Posterior vena cava (tissue), 2 donors: ENCODE measurements at regions not wholly inside any gene's neighbourhood (a gene's known extent, or its start where the extent isn't known, plus 50 kb on each side); places are given as distances from the start of the nearest gene placed in this dataset.

Experiments used
- DNase-seq: peaks from one replicate; pipeline ENCODE4 v3.0.0-alpha.2; 2020; ENCODE audit warnings: low spot score
- intact Hi-C, 2 donors: fragments of 100-400 bp; cut with DNase I; formaldehyde crosslinking; loops; one replicate each; pipeline versions ENCODE4 v1.14.1 to v1.14.2; 2022 to 2023
- donor health status: DM: yes; HTN: yes; CAD: no.
- donor health status: DM: yes; HTN: yes; CAD: no.

DNA sequence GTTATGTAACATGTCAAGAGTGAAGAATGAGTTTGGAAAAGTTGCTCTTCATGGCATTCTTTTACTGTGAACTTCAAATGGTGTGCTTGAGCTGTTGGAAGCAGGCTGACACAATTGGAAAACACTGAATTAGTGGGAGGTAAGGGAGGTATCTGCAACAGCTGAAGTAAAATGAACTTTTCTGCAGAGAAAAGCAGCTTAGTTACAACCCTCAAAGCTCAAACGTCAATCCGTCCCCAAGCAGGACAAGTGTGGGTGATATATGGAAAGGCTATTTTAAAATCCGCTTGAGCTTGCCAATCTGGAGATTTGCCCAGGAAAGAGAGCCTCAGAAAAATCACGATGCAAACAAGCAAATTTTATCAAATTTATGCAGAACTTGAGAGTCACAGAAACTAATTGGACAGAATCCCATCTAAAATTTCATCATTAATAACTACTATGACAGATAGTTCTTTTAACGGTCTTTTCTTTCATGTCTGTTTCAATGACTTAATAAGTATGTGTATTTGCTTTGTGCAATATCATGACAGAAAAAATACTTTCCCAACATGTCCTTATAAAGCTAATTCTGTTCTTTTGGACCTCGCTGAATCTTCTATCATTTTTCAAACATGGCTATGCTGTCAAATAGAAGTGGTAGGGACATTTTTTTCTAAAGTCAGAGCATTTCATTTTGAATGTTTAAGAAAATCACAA, 266.6 kb upstream of the SLITRK3 start:
- intact Hi-C loops, result no loop called here
- DNase-seq, result no peak

DNA sequence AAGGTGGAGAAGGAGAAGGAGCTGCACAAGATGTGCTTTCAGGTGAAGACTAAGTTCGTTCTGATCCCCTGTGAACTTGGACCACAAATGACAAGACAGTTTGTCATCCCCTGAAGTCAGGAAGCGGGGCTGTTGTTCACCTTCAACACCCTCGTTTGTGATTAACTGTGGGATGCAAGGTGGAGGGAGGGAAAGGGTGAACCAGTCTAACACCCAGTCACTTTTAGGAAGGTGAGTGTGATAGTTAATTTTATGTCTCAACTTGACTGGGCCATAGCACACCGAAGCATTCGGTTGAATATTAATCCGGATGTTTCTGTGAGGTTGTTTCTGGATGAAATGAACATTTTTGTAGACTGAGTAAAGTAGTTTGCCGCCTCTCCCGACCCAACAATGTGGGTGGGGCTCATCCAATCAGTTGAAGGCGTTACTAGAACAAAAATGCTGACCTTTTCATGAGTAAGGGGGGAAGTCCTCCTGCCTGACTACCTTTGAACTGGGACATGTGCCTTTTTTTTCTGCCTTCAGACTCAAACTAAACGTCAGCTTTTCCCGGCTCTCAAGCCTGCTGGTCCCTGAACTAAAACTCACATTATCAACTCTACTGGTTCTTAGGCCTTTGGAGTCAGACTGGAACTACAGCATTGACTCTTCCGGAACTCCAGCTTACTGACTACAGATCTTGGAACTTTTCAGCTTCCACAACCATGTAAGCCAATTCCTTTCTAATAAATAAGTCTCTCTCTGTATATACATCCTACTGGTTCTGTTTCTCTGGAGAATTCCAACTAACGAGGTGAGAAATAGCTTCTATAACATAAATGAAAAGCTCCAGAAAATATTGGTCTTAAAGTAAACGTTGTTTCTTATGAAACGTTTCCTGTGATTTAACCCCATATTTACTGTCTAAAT, 264.0 kb upstream of the SLITRK3 start:
- intact Hi-C loops, result loop anchor here in 1 of 2 donors (2.0 kb wide), 1 partner anchor 71 kb away; no protein-coding TSS in a partner anchor
- no peak for DNase-seq

DNA sequence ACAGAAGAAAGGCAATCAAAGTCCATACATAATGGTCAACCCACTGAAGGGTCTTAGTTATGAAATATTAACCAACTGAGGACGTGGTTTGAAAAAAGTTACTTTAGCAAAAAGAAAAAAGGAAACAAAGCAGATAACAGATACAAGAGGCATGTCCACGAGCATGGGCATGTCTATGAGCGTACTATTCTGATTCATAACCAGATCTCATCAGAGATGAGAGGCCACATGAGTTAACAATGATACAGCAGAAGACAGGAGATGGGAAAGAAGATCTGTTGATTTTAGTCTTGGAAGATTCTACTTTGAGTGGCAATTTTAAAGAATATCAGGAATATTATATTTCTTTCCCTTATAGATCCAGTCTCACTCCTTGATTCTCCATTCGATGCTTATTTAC, 262.9 kb upstream of the SLITRK3 start:
- intact Hi-C loops, result loop anchor here in 1 of 2 donors (2.0 kb wide), 1 partner anchor 72 kb away; no protein-coding TSS in a partner anchor

DNA sequence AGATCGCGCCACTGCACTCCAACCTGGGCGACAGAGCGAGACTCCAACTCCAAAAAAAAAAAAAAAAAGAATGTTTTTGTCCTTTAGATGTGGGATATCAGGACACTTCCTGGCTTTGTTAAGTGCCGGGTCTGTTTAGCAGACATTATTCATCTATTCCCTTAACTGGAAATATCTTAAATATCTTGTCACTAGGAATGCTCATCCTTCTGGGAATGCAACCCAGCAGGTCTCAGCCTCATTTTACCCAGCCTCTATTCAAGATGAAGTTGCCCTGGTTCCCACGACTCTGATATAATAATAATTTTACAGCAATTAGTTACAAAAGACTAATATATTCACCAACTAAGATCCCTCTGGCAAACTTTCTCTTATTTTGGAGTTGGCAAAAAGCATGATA, 260.9 kb upstream of the SLITRK3 start:
- intact Hi-C loops, result no loop called here
- DNase-seq, result no peak

More for the DNA sequence above, 262.9 kb upstream of the SLITRK3 start:
- no peak for DNase-seq

DNA sequence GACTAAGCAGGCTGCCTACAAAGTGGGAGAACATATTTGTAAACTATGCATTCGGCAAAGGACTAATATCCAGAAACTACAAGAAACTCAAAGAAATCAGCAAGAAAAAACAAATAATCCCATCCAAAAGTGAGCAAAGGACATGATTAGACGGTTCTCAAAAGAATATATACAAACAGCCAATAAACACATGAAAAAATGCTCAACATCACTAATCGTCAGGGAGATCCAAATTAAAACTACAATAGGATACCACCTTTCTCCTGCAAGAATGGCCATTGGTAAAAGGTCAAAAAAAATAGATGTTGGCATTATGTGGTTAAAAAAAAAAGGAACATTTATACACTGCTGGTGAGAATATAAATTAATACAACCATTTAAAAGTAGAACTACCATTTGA, 259.6 kb upstream of the SLITRK3 start:
- intact Hi-C loops, result no loop called here

DNA sequence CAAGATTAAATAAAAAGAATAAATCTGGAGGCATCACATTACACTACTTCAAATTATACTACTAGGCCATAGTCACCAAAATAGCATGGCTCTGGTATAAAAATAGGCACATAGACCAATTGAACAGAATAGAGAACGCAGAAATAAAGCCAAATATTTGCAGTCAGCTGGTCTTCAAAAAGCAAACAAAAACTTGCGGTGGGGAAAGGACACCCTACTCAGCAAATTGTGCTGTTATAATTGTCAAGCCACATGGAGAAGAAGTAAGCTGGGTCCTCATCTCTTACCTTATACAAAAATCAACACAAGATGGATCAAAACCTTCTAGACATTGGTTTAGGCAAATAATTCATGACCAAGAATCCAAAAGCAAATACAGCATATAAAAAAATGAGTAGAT, 259.2 kb upstream of the SLITRK3 start:
- intact Hi-C loops, result no loop called here
- DNase-seq, result no peak

More for the DNA sequence above, 259.6 kb upstream of the SLITRK3 start:
- no peak for DNase-seq

DNA sequence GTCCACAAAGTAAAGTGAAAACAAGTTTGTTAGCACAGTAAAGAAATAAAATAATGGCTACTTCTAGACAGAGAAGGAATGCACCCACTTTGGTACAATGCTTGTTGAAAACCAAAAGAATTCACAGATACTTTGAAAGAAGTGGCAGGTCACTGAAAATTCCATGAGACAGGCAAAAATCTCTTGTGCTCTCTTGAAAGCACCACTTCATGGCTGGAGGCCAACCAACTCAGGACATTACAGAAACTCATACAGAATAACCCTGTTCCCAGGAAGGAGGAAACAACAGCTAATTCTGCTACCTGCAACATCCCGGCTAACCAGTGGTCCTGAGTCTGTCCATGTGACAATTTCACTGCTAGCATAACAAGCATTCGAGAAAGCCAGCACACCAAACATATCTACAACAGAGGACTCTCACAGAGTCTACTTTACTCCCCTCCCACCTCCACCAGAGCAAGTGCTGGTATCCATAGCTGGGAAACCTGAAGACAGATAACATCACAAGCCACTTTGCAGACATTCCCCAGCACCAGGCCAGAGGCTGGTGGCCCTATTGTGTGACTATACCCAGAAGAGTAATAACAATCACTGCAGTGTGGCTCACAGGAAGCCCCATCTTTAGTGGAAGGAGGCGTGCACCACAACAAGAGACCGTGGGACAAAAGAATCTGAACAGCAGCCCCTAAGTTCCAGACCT, 255.3 kb upstream of the SLITRK3 start:
- intact Hi-C loops, result no loop called here

DNA sequence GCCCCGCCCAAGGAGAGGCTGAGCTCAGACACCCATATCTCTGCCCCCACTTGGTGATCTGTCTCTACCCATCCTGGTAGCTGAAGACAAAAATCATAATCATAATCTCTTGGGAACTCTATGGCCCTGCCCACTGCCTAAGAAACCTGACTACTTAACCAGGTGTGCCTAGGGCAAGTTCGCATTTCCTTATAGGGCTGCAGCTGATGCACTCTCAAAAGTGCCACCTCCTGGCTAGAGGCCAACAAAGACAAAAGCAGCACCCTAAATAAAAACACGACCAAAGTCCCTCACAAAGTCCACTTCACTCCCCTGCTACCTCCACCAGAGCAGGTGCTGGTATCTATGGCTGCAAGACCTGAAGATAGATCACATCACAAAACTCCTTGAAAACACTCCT, 250.4 kb upstream of the SLITRK3 start:
- intact Hi-C loops, result no loop called here
- DNase-seq, result no peak

More for the DNA sequence above, 255.3 kb upstream of the SLITRK3 start:
- no peak for DNase-seq

DNA sequence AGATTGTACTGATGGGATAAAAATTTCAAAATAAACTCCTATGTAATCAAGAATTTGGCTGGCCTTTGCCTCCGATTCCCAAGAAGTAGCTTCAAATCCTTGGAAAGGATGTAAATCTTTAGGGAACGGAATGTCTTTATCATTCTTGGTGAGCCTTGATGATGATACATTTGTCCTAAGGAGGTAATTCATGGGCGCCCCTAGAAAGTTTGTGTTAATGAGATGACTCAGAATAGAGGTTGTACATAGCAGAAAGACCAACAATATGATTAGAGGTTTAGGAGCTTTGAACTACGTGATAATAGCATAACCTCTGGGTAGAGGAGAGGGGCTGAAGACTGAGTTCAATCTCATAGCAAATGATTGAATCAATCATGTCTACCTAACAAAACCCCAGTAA, 248.6 kb upstream of the SLITRK3 start:
- no peak for DNase-seq
- intact Hi-C loops, result no loop called here

DNA sequence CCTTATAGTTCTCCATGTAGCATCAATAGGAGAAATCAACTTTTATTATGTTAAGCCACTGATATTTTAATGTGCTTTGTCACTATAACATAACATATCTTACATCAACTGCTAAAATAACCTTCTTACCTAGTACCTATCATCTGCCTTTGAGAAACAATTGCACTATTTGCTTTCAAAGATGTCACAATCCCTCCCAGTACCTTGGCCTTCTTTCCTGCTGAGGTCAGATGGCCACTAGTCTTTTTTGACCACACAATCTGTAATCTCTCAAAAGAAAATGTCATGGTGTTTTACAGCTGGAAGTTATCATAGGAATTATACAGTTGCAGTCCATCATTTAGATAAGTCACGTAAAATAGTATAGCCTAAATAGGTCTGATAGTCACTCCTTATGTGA, 247.5 kb upstream of the SLITRK3 start:
- intact Hi-C loops, result no loop called here
- DNase-seq, result no peak

DNA sequence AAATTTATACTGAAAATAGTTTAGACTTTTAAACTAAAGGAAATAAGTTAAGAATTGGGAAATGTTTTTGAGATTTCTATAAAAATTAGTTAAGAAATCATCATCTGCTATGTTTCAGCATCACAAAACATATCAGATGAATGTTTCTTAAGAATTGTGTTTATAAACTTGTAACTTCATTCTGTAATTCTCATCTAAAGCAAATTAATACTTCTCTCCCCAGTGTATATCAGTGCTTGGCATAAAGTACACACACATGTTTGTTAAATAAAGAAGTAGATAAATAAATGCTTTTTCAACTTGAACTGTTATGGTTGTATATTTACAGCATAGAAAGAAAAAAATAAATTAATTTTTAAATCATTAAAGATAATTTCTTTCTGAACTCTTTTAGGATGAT, 245.9 kb upstream of the SLITRK3 start:
- DNase-seq, result no peak
- intact Hi-C loops, result no loop called here

DNA sequence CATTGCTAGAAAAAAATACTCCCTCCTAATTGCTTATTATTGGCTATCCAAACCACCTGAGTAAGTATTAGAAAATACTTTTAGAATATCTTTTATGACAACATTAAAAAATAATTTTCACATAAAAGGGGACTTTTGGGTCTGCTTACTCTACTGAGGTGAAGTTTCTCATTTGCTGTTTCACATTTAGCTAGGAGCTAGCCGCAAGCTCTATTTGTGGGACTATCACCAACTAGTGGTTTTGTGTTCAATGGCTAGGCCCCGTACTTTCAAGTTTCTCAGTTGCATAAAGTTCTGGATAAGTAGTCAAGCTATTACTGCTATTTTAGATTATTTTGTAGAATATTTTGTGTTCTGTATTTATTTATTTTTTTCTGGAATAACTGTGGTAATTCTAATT, 244.2 kb upstream of the SLITRK3 start:
- intact Hi-C loops, result no loop called here
- DNase-seq, result no peak

DNA sequence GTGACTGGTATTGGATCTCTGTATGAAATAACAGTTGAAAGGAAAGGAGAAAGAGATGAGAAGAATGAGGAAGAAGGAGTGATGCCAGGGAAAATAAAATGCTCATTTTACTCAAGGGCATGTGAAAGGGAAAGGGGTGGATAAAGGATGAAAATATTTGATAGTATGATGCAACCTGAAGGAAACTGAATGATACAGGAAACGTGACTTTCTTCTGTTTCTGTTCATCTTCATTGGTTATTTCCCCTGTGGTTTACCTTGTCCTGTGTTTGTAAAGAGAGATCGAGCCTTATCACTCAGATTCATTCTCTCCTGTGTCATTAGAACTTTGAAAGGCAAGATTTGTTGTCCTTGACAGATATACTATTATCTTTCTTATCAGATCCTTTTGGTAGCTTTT, 243.6 kb upstream of the SLITRK3 start:
- no peak for DNase-seq
- intact Hi-C loops, result no loop called here

DNA sequence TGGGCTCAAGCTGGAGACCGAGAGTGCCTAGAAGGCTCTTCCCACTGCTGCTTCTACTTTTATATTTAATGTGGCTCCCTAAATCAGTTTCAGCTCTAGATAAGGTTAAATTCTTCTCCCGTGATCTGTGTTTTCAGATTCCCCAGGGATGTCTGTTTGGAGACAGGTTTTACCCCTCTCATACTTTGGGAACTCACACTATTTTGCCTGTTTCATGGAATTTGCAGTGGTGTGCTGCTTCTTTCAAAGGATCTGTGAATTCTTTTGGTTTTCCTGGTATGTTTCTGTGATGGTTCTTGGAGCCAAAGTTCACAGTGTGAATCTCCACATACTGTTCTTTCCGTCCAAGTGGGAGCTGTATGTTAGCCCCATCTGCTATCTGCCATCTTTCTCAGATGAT, 238.3 kb upstream of the SLITRK3 start:
- intact Hi-C loops, result no loop called here

DNA sequence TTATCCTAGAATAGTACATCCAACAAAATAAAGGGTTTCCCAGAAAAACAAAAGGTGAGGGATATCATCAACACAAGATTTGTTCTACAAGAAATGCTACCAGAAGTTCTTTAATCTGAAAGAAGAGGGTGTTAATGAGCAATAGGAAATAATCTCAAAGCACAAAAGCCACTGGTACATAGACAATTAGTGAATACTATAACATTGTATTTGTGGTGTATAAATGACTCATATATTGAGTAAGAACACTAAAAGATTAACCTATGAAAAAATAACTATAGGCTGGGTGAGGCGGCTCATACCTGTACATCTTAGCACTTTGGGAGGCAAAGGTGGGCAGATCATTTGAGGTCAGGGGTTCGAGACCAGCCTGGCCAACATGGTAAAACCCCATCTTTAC, 210.2 kb upstream of the SLITRK3 start:
- DNase-seq, result no peak
- intact Hi-C loops, result no loop called here

More for the DNA sequence above, 238.3 kb upstream of the SLITRK3 start:
- no peak for DNase-seq

DNA sequence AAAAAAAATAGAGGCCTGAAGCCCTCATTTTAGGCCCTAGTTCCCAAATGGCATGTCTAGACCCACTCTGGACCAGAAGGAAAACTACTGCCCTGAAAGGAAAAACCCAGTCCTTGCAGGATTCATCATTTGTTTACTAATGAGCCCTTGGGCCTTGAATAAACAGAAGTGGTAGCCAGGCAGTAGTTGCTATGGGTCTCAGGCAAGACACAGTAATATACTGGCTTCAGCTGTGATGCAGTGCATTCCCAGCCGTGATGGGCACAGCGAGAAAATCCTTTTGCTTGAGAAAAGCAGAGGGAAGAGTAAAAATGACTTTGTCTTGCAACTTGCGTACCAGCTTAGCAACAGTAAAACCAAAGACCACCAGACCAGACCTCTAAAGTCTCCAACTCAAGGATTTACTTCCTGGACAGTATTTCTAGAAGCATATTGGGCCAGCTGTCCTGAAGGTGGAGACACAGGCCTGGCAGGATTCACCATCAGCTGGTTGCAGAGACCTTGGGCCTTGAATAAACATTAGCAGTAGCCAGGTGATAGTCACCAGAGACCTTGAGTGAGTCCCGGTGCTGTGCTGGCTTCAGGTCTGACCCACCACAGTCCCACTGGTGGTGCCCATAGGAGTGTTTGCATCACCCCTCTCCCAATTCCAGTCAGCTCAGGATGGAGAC, 208.3 kb upstream of the SLITRK3 start:
- DNase-seq, result no peak
- intact Hi-C loops, result no loop called here

DNA sequence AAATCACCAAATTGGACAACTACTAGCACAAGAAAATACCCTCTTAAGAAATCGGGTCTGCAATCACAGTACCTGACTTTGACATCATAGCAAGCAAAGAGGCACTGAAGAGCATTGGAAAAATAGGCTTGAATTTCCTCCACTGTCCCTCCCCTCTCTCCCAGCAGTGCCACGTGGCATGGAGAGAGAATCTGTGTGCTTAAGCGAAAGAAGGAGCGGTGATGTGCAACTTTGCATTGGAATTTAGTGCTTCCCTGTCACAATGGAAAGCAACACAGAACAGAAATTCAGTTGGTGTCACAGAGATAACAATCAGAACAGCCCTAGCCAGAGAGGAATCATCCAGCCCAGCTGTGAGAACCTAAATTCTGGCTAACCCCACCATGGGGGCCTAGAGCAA, 207.5 kb upstream of the SLITRK3 start:
- DNase-seq, result no peak
- intact Hi-C loops, result no loop called here

DNA sequence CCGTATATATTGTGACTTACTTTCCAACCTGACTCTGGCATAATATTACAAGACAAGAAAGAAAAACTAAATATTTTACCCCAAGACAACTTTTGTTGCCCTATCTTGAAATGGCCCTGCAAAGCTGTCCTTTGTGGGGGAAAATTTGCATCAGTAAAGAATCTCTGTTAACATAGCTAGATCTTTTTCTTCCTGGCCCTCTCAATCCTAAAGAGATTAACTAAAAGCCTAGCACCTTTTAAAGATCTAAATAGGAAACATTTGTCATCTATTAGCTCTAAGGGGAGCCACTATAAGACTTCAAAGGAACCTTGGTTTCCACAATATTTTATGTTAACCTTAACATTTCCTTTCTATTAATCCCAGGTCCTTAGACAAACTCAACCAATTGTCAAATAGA, 199.0 kb upstream of the SLITRK3 start:
- intact Hi-C loops, result no loop called here
- DNase-seq, result no peak

DNA sequence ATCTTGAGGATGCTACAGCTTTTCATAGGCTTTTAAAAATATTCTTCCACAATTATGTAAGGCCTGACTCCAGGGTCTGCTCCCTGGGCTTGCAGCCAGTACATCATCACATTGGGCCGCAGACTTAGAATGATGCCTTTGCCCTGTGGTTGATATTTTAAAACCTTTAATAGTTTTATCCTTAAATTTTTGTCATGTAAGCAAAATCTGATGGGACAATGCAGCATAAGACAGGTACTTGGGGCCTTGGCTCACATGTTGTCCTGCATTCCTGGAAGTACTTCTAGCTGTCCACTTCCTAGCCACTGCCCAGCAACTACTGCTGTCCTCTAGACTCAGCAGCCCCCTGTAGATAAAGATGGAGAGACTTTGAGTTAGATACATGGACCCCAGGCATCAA, 197.3 kb upstream of the SLITRK3 start:
- intact Hi-C loops, result no loop called here
- DNase-seq, result no peak

DNA sequence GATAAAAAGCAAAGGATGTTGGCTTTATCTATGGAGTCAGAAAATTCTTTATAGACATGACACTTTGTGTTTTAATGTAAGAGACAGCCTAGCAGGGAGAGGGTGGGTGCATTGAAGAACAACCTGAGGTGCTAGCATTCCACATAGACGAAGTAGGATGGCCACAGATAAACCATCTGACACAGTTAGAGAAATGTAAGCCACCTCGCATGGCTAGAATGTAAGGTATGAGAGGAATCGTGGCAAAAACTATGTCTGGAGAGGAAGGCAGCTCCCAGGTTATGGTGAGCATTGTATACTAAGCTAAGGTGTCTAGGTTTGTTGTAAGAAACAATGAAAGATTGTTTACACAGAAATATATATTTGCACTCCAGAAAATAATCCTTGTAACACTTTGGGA, 194.0 kb upstream of the SLITRK3 start:
- no peak for DNase-seq
- intact Hi-C loops, result no loop called here
